ENCODE measurements at regions not wholly inside any gene's neighbourhood (a gene's known extent, or its start where the extent isn't known, plus 50 kb on each side); places are given as distances from the start of the nearest gene placed in this dataset.

- TF ChIP-seq ZNF462 (CRISPR knock-in tag; IDR thresholded peaks at IDR 0.05) = no peak
These were observed 1681.2 kb downstream of the SLITRK5 start (continued) for GRCh38 chr13:89352384-89352783.

GRCh38 chr13:89361909-89362308, 1690.7 kb downstream of the SLITRK5 start:
- Histone ChIP-seq H2AFZ (no peak overlapping the region), H3K36me3 (ENCODE audit: insufficient read depth) (no peaks in the 10 kb centered on the region), H3K4me1 (ENCODE audit: insufficient read depth) (peaks cover 8% of the 10 kb centered on the region), H3F3A (replicated peaks; ENCODE audit: low read depth) (no peaks in the 10 kb centered on the region), H3K27ac (ENCODE audit: low read depth) (no peak overlapping the region), H4K20me1 (replicated peaks; ENCODE audit: insufficient read depth) (no peaks in the 10 kb centered on the region), H3K79me2 (replicated peaks; ENCODE audit: insufficient read depth) (no peaks in the 10 kb centered on the region), H3K4me2 (no peak overlapping the region), H3K27me3 (ENCODE audit: insufficient read depth) (no peaks in the 10 kb centered on the region), H3K9me2 (ENCODE audit: insufficient read depth) (no peaks in the 10 kb centered on the region), H3K4me3 (no peak overlapping the region)
- H3K4me3 Mint-ChIP-seq = no peak overlapping the region
- DNase-seq (ENCODE audit: low spot score) = no peak
- no peaks in the 10 kb centered on the region for H3K9me3 Mint-ChIP-seq
- ATAC-seq = no peak
- H3K36me3 Mint-ChIP-seq (ENCODE audit: low read depth) = peaks cover 5% of the 10 kb centered on the region; the same call in 2 of the 3 replicates
- TF ChIP-seq CTCF (conservative IDR thresholded peaks at IDR 0.05; ENCODE audit: low read depth in 2 of 2) (peak; percentile 12 to 39; a peak in 2 of 4 replicates), ZNF331 (CRISPR knock-in tag; IDR thresholded peaks at IDR 0.05; ENCODE audit: low read depth) (no peak)
- H3K27me3 Mint-ChIP-seq (ENCODE audit: insufficient read depth, low read depth, poor library complexity) = no peaks in the 10 kb centered on the region
- H3K27ac Mint-ChIP-seq = no peak overlapping the region
- peaks cover 10% of the 10 kb centered on the region; the same call in 2 of the 3 replicates for H3K4me1 Mint-ChIP-seq

Data from GM23338 (cell line).